Sciatic nerve (tissue), 2 donors: ENCODE measurements at regions not wholly inside any gene's neighbourhood (a gene's known extent, or its start where the extent isn't known, plus 50 kb on each side); places are given as distances from the start of the nearest gene placed in this dataset.
"Not testable (repeated sequence)": the region's sequence is repeated elsewhere in the genome, so short reads cannot be mapped to it uniquely, and the experiment has no call there.

Experiments
- ATAC-seq: fragments of 200-7000 bp; cut with Tn5 transposase; one replicate; pipeline ENCODE4 v1.9.1; 2020; ENCODE audit warnings: mild to moderate bottlenecking, moderate library complexity
- DNase-seq: peaks from one replicate; pipeline ENCODE4 v3.0.0-alpha.2; 2020; ENCODE audit warnings: low spot score
- intact Hi-C: fragments of 100-400 bp; cut with DNase I; formaldehyde crosslinking; loops from one replicate; pipeline ENCODE4 v1.14.2; 2022
- donor health status: DM: no; HTN: no; CAD: no.
- donor health status: DM: no; HTN: no; CAD: no.

GRCh38 chr6:140020207-140020791 lies 645.9 kb upstream of the CITED2 start:
- no peak for DNase-seq
- intact Hi-C loops, result no loop called here
- no peak for ATAC-seq

GRCh38 chr6:140018588-140018987 lies 644.1 kb upstream of the CITED2 start:
- intact Hi-C loops, result no loop called here
- ATAC-seq, result no peak
- no peak for DNase-seq

GRCh38 chr6:140017470-140017869 lies 643.0 kb upstream of the CITED2 start:
- ATAC-seq (no peak), DNase-seq (no peak)
- intact Hi-C loops, result no loop called here

GRCh38 chr6:140012150-140012549 lies 637.7 kb upstream of the CITED2 start:
- intact Hi-C loops, result no loop called here
- no peak for DNase-seq
- peak; percentile 51 for ATAC-seq

GRCh38 chr6:140011537-140011936 lies 637.1 kb upstream of the CITED2 start:
- no peak for DNase-seq
- ATAC-seq, result no peak

GRCh38 chr6:140009286-140009685 lies 634.8 kb upstream of the CITED2 start:
- no peak for ATAC-seq
- intact Hi-C loops, result no loop called here
- DNase-seq, result no peak

More at GRCh38 chr6:140011537-140011936, 637.1 kb upstream of the CITED2 start:
- intact Hi-C loops, result no loop called here

GRCh38 chr6:140007525-140007924 lies 633.1 kb upstream of the CITED2 start:
- intact Hi-C loops, result no loop called here
- ATAC-seq, result no peak

GRCh38 chr6:140003217-140003616 lies 628.8 kb upstream of the CITED2 start:
- no peak for ATAC-seq
- DNase-seq, result no peak
- intact Hi-C loops, result no loop called here

More at GRCh38 chr6:140007525-140007924, 633.1 kb upstream of the CITED2 start:
- no peak for DNase-seq

- intact Hi-C loops, result no loop called here
- DNase-seq (no peak), ATAC-seq (no peak)
Measured at GRCh38 chr6:140002396-140003022, 628.1 kb upstream of the CITED2 start.

GRCh38 chr6:140001821-140002341 lies 627.4 kb upstream of the CITED2 start:
- intact Hi-C loops, result no loop called here
- ATAC-seq (no peak), DNase-seq (no peak)

GRCh38 chr6:140001005-140001404 lies 626.6 kb upstream of the CITED2 start:
- ATAC-seq, result no peak
- no peak for DNase-seq
- intact Hi-C loops, result no loop called here

- intact Hi-C loops, result not testable (repeated sequence)
Measured at GRCh38 chr6:139999661-140000060, 625.2 kb upstream of the CITED2 start.

GRCh38 chr6:139998478-139998877 lies 624.0 kb upstream of the CITED2 start:
- ATAC-seq, intact Hi-C loops, DNase-seq: not testable (repeated sequence)

More at GRCh38 chr6:139999661-140000060, 625.2 kb upstream of the CITED2 start:
- not testable (repeated sequence) for DNase-seq, ATAC-seq

GRCh38 chr6:139996253-139996834 lies 621.9 kb upstream of the CITED2 start:
- DNase-seq, result no peak
- ATAC-seq, result peak; percentile 72
- intact Hi-C loops, result no loop called here

GRCh38 chr6:139994998-139995397 lies 620.5 kb upstream of the CITED2 start:
- intact Hi-C loops, result no loop called here
- no peak for ATAC-seq
- DNase-seq, result no peak

GRCh38 chr6:139990856-139991465 lies 616.5 kb upstream of the CITED2 start:
- DNase-seq, result no peak
- intact Hi-C loops, result no loop called here
- ATAC-seq, result peak; percentile 77

GRCh38 chr6:139990026-139990686 lies 615.7 kb upstream of the CITED2 start:
- intact Hi-C loops, result no loop called here
- ATAC-seq (peak; percentile 67), DNase-seq (no peak)

GRCh38 chr6:139988685-139989084 lies 614.2 kb upstream of the CITED2 start:
- ATAC-seq (no peak), DNase-seq (no peak)
- intact Hi-C loops, result no loop called here

GRCh38 chr6:139987091-139987490 lies 612.6 kb upstream of the CITED2 start:
- ATAC-seq (no peak), DNase-seq (no peak)
- intact Hi-C loops, result no loop called here
